C4-2B (cell line): ENCODE measurements at regions not wholly inside any gene's neighbourhood (a gene's known extent, or its start where the extent isn't known, plus 50 kb on each side); places are given as distances from the start of the nearest gene placed in this dataset.

Experiments
- CTCF ChIP-seq: fragments of 450-650 bp; conservative IDR thresholded peaks from 2 replicates; pipeline ENCODE4 v1.5.1; 2017; ENCODE audit warnings: mild to moderate bottlenecking
- ZFX ChIP-seq: fragments of 450-650 bp; IDR thresholded peaks from 2 replicates; pipeline ENCODE4 v1.6.1; 2017

DNA sequence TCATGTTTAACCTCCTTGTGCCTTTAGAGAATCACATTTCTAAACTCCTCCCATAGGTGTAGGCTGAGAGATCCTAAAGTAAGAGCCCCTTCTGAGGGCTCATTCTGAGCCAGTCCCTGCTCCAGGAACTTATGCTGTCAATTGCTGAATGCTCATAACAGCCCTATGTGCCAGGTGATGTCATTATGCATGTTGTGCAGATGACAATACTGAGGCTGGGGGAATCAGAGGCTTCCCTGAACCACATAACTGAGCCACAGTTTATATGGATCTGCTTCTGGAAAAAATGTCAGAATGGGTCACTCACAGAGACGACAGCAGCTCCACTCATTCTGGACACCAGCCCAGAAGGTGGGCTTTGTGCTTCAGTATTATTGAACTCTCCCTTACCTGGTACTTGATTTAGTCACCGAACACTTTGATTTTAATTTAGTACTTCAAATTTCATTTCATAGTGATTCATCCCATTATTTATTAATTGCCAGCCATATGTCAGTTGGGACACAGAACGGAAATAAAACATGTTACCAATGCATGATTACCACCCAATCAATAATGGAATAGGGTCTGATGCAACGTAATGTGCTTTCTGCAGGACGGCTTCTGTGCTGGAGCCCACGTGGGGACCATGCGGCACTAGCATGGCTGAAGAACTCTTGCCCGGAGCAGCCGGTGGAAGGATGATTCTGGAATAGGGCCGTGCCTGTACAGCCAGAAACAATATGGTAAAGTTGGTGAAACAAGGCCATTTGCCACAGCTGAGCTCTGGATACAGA, 406.3 kb downstream of the IRX1 start:
- TF ChIP-seq CTCF (no peak), ZFX (no peak)
